Fibroblast of lung (primary cell): ENCODE measurements at regions not wholly inside any gene's neighbourhood (a gene's known extent, or its start where the extent isn't known, plus 50 kb on each side); places are given as distances from the start of the nearest gene placed in this dataset.

Source experiments
- EZH2 ChIP-seq: IDR thresholded peaks from 2 replicates; pipeline ENCODE4 v1.5.1; 2012; ENCODE audit warnings: low read length, control low read depth, mild to moderate bottlenecking; ENCODE audit errors: missing control alignments
- TF ChIP-seq, protein P1 (sequence below), 2 donors: IDR thresholded peaks in 1 of 2; conservative IDR thresholded peaks in 1 of 2; 1 replicate in 1 of 2; 2 replicates in 1 of 2; pipeline ENCODE4 v1.5.1; 2011 to 2012; ENCODE audit warnings: low read length in 2 of 2, control low read depth in 1 of 2, inconsistent platforms in 1 of 2, low read depth in 1 of 2, mild to moderate bottlenecking in 1 of 2

DNA sequence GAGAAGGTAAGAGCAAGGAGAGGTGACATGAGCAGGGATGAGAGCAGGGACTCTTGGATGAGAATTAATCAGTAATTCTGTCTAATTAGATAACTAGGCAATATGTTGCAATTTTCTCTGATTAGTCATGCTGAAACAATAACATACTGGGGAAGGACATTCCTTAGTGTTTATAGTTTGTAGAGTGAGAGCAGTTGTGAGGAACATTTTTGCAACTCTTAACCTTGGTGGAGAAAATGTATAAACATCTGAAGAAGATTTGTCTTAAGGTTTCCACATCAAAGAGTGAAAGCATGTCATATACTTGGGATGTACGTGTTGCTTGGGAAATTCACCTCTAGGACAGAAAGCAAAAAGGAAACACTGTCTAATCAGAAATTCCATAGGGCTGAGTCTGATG lies 955.4 kb upstream of the FANCL start:
- TF ChIP-seq, protein P1, sequence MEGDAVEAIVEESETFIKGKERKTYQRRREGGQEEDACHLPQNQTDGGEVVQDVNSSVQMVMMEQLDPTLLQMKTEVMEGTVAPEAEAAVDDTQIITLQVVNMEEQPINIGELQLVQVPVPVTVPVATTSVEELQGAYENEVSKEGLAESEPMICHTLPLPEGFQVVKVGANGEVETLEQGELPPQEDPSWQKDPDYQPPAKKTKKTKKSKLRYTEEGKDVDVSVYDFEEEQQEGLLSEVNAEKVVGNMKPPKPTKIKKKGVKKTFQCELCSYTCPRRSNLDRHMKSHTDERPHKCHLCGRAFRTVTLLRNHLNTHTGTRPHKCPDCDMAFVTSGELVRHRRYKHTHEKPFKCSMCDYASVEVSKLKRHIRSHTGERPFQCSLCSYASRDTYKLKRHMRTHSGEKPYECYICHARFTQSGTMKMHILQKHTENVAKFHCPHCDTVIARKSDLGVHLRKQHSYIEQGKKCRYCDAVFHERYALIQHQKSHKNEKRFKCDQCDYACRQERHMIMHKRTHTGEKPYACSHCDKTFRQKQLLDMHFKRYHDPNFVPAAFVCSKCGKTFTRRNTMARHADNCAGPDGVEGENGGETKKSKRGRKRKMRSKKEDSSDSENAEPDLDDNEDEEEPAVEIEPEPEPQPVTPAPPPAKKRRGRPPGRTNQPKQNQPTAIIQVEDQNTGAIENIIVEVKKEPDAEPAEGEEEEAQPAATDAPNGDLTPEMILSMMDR (conservative IDR thresholded peaks at IDR 0.05 in 1 of 2, IDR thresholded peaks at IDR 0.05 in 1 of 2; ENCODE audit: low read depth in 1 of 2, low read length in 2 of 2): no peak
- TF ChIP-seq EZH2: no peak
